ENCODE measurements at regions not wholly inside any gene's neighbourhood (a gene's known extent, or its start where the extent isn't known, plus 50 kb on each side); places are given as distances from the start of the nearest gene placed in this dataset.

DNA sequence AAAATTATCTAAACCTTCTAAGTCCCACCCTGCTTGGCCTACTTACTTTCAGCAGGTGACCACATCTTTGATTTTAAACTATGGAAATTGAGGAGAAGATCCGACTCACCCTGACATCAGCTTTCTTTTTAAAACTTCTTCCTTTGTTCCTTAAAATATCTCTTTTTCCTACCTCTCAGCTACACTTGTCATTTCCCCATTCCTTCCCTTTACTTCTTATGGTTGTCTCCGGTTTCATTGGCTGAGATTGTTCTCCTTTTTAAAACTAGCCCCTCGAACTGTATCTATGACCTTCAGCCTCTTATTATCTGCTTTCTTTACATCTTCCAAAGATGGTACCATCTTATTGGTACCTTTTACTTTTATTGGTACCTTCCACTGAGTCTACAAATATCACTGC is 87.8 kb upstream of the NRIP1 start:
- in situ Hi-C loops (cut with HindIII; ENCODE audit: extremely low pct_ligation_motif_present, low pct_unique_long_range_greater_than_20kb) (no loop called here), intact Hi-C loops (cut with micrococcal nuclease; ENCODE audit: unreplicated experiment) (no loop called here)
- POLR2A ChIA-PET = no interaction called here
- CTCF ChIA-PET (ENCODE audit: low intra/inter-chr PET ratio, low total read pairs) = no interaction called here
- H3K4me1 ChIP-seq (ENCODE audit: insufficient read depth, low read length) = peaks cover 49% of the 10 kb centered on the region
- BruUV-seq (replicated peaks) = no TSS peak
- DNase-seq (ENCODE audit: low spot score) (no peak), FAIRE-seq (no peak), ATAC-seq (no peak)
- no peak overlapping the region for H2AFZ ChIP-seq (ENCODE audit: low read length)
- H4K20me1 ChIP-seq (ENCODE audit: insufficient read depth, low read length) = no peaks in the 10 kb centered on the region
- no peak overlapping the region for H3K9ac ChIP-seq (ENCODE audit: insufficient read depth, low read depth, low read length)
- H3K27me3 ChIP-seq (ENCODE audit: control insufficient read depth in 1 of 2, insufficient read depth in 2 of 2, low read length in 2 of 2) = no peaks in the 10 kb centered on the region
- no peak overlapping the region for H3K4me3 ChIP-seq (replicated peaks in 1 of 3; ENCODE audit: insufficient read depth in 1 of 3, low read depth in 2 of 3, low read length in 3 of 3)
- no peaks in the 10 kb centered on the region for H3K79me2 ChIP-seq (ENCODE audit: insufficient read depth, low read length)
- H3K4me2 ChIP-seq (ENCODE audit: low read depth, low read length) = no peak overlapping the region
- TF ChIP-seq, protein P1, sequence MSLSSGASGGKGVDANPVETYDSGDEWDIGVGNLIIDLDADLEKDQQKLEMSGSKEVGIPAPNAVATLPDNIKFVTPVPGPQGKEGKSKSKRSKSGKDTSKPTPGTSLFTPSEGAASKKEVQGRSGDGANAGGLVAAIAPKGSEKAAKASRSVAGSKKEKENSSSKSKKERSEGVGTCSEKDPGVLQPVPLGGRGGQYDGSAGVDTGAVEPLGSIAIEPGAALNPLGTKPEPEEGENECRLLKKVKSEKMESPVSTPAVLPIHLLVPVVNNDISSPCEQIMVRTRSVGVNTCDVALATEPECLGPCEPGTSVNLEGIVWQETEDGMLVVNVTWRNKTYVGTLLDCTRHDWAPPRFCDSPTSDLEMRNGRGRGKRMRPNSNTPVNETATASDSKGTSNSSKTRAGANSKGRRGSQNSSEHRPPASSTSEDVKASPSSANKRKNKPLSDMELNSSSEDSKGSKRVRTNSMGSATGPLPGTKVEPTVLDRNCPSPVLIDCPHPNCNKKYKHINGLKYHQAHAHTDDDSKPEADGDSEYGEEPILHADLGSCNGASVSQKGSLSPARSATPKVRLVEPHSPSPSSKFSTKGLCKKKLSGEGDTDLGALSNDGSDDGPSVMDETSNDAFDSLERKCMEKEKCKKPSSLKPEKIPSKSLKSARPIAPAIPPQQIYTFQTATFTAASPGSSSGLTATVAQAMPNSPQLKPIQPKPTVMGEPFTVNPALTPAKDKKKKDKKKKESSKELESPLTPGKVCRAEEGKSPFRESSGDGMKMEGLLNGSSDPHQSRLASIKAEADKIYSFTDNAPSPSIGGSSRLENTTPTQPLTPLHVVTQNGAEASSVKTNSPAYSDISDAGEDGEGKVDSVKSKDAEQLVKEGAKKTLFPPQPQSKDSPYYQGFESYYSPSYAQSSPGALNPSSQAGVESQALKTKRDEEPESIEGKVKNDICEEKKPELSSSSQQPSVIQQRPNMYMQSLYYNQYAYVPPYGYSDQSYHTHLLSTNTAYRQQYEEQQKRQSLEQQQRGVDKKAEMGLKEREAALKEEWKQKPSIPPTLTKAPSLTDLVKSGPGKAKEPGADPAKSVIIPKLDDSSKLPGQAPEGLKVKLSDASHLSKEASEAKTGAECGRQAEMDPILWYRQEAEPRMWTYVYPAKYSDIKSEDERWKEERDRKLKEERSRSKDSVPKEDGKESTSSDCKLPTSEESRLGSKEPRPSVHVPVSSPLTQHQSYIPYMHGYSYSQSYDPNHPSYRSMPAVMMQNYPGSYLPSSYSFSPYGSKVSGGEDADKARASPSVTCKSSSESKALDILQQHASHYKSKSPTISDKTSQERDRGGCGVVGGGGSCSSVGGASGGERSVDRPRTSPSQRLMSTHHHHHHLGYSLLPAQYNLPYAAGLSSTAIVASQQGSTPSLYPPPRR (CRISPR knock-in tag; IDR thresholded peaks at IDR 0.05; ENCODE audit: borderline replicate concordance) = no peak
- TF ChIP-seq ZNF614 (CRISPR knock-in tag; IDR thresholded peaks at IDR 0.05; ENCODE audit: borderline replicate concordance) (no peak), MATR3 (CRISPR knock-in tag; IDR thresholded peaks at IDR 0.05) (no peak), ZUFSP (CRISPR knock-in tag; IDR thresholded peaks at IDR 0.05; ENCODE audit: borderline replicate concordance) (no peak), ZKSCAN5 (CRISPR knock-in tag; IDR thresholded peaks at IDR 0.05) (no peak)
- H3K36me3 ChIP-seq (replicated peaks in 1 of 2; ENCODE audit: control insufficient read depth in 1 of 2, insufficient read depth in 2 of 2, low read length in 2 of 2) = no peaks in the 10 kb centered on the region
- H3K9me3 ChIP-seq (ENCODE audit: low read length) = peaks cover 14% of the 10 kb centered on the region
- H3K27ac ChIP-seq (ENCODE audit: extremely low read length, insufficient read depth, low read length) = no peak overlapping the region
- WGBS (ENCODE audit: low lambda C conversion rate) = 95% methylated on average over 3 of the region's 3 CpGs
